HEK293T (cell line): ENCODE measurements at regions not wholly inside any gene's neighbourhood (a gene's known extent, or its start where the extent isn't known, plus 50 kb on each side); places are given as distances from the start of the nearest gene placed in this dataset.
"Not testable (repeated sequence)": the region's sequence is repeated elsewhere in the genome, so short reads cannot be mapped to it uniquely, and the experiment has no call there.

Source experiments
- CTBP1 ChIP-seq: fragments of 450-650 bp; IDR thresholded peaks from 2 replicates; pipeline ENCODE4 v1.6.1; 2016; ENCODE audit warnings: borderline replicate concordance
- ELF4 ChIP-seq: fragments of 450-650 bp; IDR thresholded peaks from 2 replicates; pipeline ENCODE4 v1.6.1; 2017; ENCODE audit warnings: antibody characterized with exemption
- FOXK2 ChIP-seq: fragments of 450-650 bp; IDR thresholded peaks from 2 replicates; pipeline ENCODE4 v1.6.1; 2016; ENCODE audit warnings: mild to moderate bottlenecking
- FOXM1 ChIP-seq: fragments of 450-650 bp; IDR thresholded peaks from 2 replicates; pipeline ENCODE4 v1.6.1; 2017; ENCODE audit warnings: mild to moderate bottlenecking, borderline replicate concordance
- L3MBTL2 ChIP-seq: fragments of 450-650 bp; conservative IDR thresholded peaks from 2 replicates; pipeline ENCODE4 v1.6.1; 2016; ENCODE audit warnings: mild to moderate bottlenecking
- ZNF384 ChIP-seq: fragments of 450-650 bp; IDR thresholded peaks from 2 replicates; pipeline ENCODE4 v1.6.1; 2016

- not testable (repeated sequence) for TF ChIP-seq ELF4, FOXM1, FOXK2, ZNF384, L3MBTL2, CTBP1
Measured at GRCh38 chr1:187756684-187757083, 927.9 kb downstream of the PLA2G4A start.
